ENCODE measurements at regions not wholly inside any gene's neighbourhood (a gene's known extent, or its start where the extent isn't known, plus 50 kb on each side); places are given as distances from the start of the nearest gene placed in this dataset.

GRCh38 chr4:66571145-66571695 lies 900.9 kb upstream of the EPHA5 start:
- intact Hi-C loops (cut with DNase I): no loop called here
- Histone ChIP-seq H3K9me3 (no peaks in the 10 kb centered on the region), H3K4me3 (no peak overlapping the region), H3K27me3 (no peaks in the 10 kb centered on the region), H3K36me3 (no peaks in the 10 kb centered on the region), H3K4me1 (no peaks in the 10 kb centered on the region), H3K9ac (ENCODE audit: low read depth in 2 of 2, low read length in 2 of 2) (no peak overlapping the region), H3K27ac (no peak overlapping the region)
- no peak for TF ChIP-seq CTCF (IDR thresholded peaks at IDR 0.05)
- no peak for DNase-seq

- H3K27me3 ChIP-seq: no peaks in the 10 kb centered on the region
- H3K9ac ChIP-seq (ENCODE audit: low read depth in 2 of 2, low read length in 2 of 2): no peak overlapping the region
- H3K36me3 ChIP-seq: no peaks in the 10 kb centered on the region
- DNase-seq: no peak
- no peaks in the 10 kb centered on the region for H3K9me3 ChIP-seq
- intact Hi-C loops (cut with DNase I): no loop called here
- no peak overlapping the region for H3K4me3 ChIP-seq
- H3K4me1 ChIP-seq: no peaks in the 10 kb centered on the region
- no peak overlapping the region for H3K27ac ChIP-seq
- no peak for TF ChIP-seq CTCF (IDR thresholded peaks at IDR 0.05)
Observed at GRCh38 chr4:66569228-66569627, 898.9 kb upstream of the EPHA5 start.

GRCh38 chr4:66568431-66568830 lies 898.1 kb upstream of the EPHA5 start:
- DNase-seq: no peak
- Histone ChIP-seq H3K4me1 (no peaks in the 10 kb centered on the region), H3K9me3 (no peaks in the 10 kb centered on the region), H3K27me3 (no peaks in the 10 kb centered on the region), H3K27ac (no peak overlapping the region), H3K36me3 (no peaks in the 10 kb centered on the region), H3K4me3 (no peak overlapping the region), H3K9ac (ENCODE audit: low read depth in 2 of 2, low read length in 2 of 2) (no peak overlapping the region)
- intact Hi-C loops (cut with DNase I): no loop called here
- TF ChIP-seq CTCF (IDR thresholded peaks at IDR 0.05): no peak

- Histone ChIP-seq H3K4me1 (no peaks in the 10 kb centered on the region), H3K36me3 (no peaks in the 10 kb centered on the region), H3K9ac (ENCODE audit: low read depth in 2 of 2, low read length in 2 of 2) (no peak overlapping the region), H3K27me3 (no peaks in the 10 kb centered on the region), H3K4me3 (no peak overlapping the region), H3K9me3 (no peaks in the 10 kb centered on the region), H3K27ac (no peak overlapping the region)
- DNase-seq: no peak
- intact Hi-C loops (cut with DNase I): no loop called here
- TF ChIP-seq CTCF (IDR thresholded peaks at IDR 0.05): no peak
Observed at GRCh38 chr4:66568001-66568400, 897.7 kb upstream of the EPHA5 start.

GRCh38 chr4:66567551-66567950 lies 897.3 kb upstream of the EPHA5 start:
- Histone ChIP-seq H3K9me3 (no peaks in the 10 kb centered on the region), H3K36me3 (no peaks in the 10 kb centered on the region), H3K9ac (ENCODE audit: low read depth in 2 of 2, low read length in 2 of 2) (no peak overlapping the region), H3K27ac (no peak overlapping the region), H3K4me1 (no peaks in the 10 kb centered on the region), H3K4me3 (no peak overlapping the region), H3K27me3 (no peaks in the 10 kb centered on the region)
- DNase-seq: no peak
- TF ChIP-seq CTCF (IDR thresholded peaks at IDR 0.05): no peak
- intact Hi-C loops (cut with DNase I): no loop called here

Measured in colonic mucosa (tissue), 4 donors.